A673 (cell line): ENCODE measurements at regions not wholly inside any gene's neighbourhood (a gene's known extent, or its start where the extent isn't known, plus 50 kb on each side); places are given as distances from the start of the nearest gene placed in this dataset.

ENCODE experiments used
- EZH2 ChIP-seq: fragments of 200-600 bp; sonication (generic); IDR thresholded peaks from 2 replicates; pipeline ENCODE4 v1.6.1; 2017; ENCODE audit warnings: borderline replicate concordance, low read depth, mild to moderate bottlenecking, mixed read lengths, antibody characterized with exemption, low read length; ENCODE audit not compliant: poor library complexity, severe bottlenecking
- TF ChIP-seq, protein P1 (sequence below): fragments of 300-800, 200-600 bp; sonication (generic); conservative IDR thresholded peaks from 2 replicates; pipeline ENCODE4 v1.5.1; 2017; ENCODE audit warnings: low read depth, mild to moderate bottlenecking, antibody characterized with exemption, low read length, moderate library complexity, mixed read lengths

DNA sequence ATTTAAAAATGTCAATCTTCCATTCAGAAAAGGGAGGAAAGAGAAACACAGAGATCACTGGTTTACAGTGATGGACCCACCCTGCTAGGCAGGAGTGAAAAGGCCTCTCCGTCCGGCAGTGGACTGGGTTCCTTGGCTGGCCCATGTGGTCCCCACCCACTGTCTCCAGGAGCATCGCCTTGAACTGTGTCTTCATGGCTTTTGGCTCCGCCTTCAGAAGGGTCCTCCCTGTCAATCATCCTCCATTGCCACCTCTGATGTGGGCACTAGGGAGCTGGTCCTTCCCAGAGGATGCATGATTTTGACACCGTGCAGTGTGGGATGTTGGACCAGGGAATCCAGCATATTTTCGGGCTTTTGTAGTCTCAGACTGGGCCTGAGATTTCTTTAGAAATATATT, 58.2 kb upstream of the B3GAT1 start:
- TF ChIP-seq EZH2: no peak
- TF ChIP-seq, protein P1, sequence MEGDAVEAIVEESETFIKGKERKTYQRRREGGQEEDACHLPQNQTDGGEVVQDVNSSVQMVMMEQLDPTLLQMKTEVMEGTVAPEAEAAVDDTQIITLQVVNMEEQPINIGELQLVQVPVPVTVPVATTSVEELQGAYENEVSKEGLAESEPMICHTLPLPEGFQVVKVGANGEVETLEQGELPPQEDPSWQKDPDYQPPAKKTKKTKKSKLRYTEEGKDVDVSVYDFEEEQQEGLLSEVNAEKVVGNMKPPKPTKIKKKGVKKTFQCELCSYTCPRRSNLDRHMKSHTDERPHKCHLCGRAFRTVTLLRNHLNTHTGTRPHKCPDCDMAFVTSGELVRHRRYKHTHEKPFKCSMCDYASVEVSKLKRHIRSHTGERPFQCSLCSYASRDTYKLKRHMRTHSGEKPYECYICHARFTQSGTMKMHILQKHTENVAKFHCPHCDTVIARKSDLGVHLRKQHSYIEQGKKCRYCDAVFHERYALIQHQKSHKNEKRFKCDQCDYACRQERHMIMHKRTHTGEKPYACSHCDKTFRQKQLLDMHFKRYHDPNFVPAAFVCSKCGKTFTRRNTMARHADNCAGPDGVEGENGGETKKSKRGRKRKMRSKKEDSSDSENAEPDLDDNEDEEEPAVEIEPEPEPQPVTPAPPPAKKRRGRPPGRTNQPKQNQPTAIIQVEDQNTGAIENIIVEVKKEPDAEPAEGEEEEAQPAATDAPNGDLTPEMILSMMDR: no peak
